HG03342 (cell line): ENCODE measurements at regions not wholly inside any gene's neighbourhood (a gene's known extent, or its start where the extent isn't known, plus 50 kb on each side); places are given as distances from the start of the nearest gene placed in this dataset.

Source experiments
- ATAC-seq: cut with Tn5 transposase; IDR thresholded peaks from one replicate; pipeline ENCODE4 v1.9.1; 2021; ENCODE audit warnings: mild to moderate bottlenecking, moderate library complexity; ENCODE audit not compliant: unreplicated experiment

GRCh38 chr5:148941810-148942209 lies 115.4 kb downstream of the ADRB2 start:
- no peak for ATAC-seq

- no peak for ATAC-seq
These were observed 112.9 kb downstream of the SH3TC2 start for GRCh38 chr5:148949841-148950470.

GRCh38 chr5:148950471-148950863 lies 112.4 kb downstream of the SH3TC2 start:
- no peak for ATAC-seq

- no peak for ATAC-seq
These were observed 112.0 kb downstream of the SH3TC2 start for GRCh38 chr5:148950892-148951291.

GRCh38 chr5:148951612-148952011 lies 111.2 kb downstream of the SH3TC2 start:
- no peak for ATAC-seq

GRCh38 chr5:148952097-148952867 lies 110.6 kb downstream of the SH3TC2 start:
- ATAC-seq: no peak

GRCh38 chr5:148953711-148954110 lies 109.2 kb downstream of the SH3TC2 start:
- ATAC-seq: no peak
